ENCODE measurements at regions not wholly inside any gene's neighbourhood (a gene's known extent, or its start where the extent isn't known, plus 50 kb on each side); places are given as distances from the start of the nearest gene placed in this dataset.

DNA sequence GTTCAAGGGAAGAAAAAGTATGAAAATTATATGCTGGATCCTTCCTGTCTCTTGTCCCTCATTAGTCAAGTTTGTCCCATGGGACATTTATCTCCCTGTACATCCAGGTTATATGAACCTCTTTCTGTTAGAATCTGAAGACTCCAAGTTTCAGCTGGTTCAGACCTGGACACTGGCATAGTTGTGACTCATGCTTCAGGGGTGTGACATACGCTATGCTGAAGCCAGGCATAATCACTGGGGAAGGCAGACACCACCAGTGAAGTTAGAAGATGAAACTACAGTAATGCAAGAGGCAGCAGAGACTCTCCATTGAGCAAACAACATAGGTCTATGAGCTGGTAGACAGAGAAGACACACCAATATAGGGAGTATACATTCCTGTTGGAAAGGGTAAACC lies 269.7 kb upstream of the SLC8A1 start:
- no peaks in the 10 kb centered on the region for H3K36me3 ChIP-seq (ENCODE audit: control insufficient read depth in 1 of 2, insufficient read depth in 2 of 2, low read length in 2 of 2)
- no peaks in the 10 kb centered on the region for H3K27me3 ChIP-seq (ENCODE audit: control insufficient read depth in 1 of 2, insufficient read depth in 2 of 2, low read length in 2 of 2)
- H3K9me3 ChIP-seq (ENCODE audit: control insufficient read depth in 1 of 2, low read length in 2 of 2): no peaks in the 10 kb centered on the region
- no peak overlapping the region for H3K9ac ChIP-seq (ENCODE audit: low read depth in 1 of 2, low read length in 2 of 2)
- H3K4me3 ChIP-seq (ENCODE audit: low read depth in 1 of 2, low read length in 2 of 2): no peak overlapping the region
- H3K4me1 ChIP-seq (ENCODE audit: control insufficient read depth in 1 of 2, insufficient read depth in 2 of 2, low read length in 2 of 2): no peaks in the 10 kb centered on the region
- H3K27ac ChIP-seq (ENCODE audit: low read depth, low read length): no peak overlapping the region

DNA sequence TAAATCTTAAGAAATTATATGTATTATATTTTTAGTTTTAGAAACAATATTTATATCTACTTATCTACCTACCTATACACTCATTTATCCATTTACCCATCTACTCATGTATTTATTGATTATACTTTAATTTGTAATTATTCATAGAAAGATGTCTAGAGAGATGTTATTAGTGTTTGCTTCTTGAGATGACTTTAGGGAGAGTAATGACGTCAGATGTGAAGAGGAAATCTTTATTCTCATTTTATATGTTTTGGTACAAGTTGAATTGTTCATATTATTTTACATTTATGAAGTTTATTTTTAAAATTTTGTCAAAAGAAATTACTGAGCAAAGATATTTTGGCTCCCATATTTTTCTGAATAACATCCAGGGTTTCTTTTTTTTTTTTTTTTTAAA lies 271.3 kb upstream of the SLC8A1 start:
- Histone ChIP-seq H3K36me3 (ENCODE audit: control insufficient read depth in 1 of 2, insufficient read depth in 2 of 2, low read length in 2 of 2) (no peaks in the 10 kb centered on the region), H3K27me3 (ENCODE audit: control insufficient read depth in 1 of 2, insufficient read depth in 2 of 2, low read length in 2 of 2) (no peaks in the 10 kb centered on the region), H3K9me3 (ENCODE audit: control insufficient read depth in 1 of 2, low read length in 2 of 2) (no peaks in the 10 kb centered on the region), H3K4me3 (ENCODE audit: low read depth in 1 of 2, low read length in 2 of 2) (no peak overlapping the region), H3K4me1 (ENCODE audit: control insufficient read depth in 1 of 2, insufficient read depth in 2 of 2, low read length in 2 of 2) (no peaks in the 10 kb centered on the region), H3K27ac (ENCODE audit: low read depth, low read length) (no peak overlapping the region), H3K9ac (ENCODE audit: low read depth in 1 of 2, low read length in 2 of 2) (no peak overlapping the region)

DNA sequence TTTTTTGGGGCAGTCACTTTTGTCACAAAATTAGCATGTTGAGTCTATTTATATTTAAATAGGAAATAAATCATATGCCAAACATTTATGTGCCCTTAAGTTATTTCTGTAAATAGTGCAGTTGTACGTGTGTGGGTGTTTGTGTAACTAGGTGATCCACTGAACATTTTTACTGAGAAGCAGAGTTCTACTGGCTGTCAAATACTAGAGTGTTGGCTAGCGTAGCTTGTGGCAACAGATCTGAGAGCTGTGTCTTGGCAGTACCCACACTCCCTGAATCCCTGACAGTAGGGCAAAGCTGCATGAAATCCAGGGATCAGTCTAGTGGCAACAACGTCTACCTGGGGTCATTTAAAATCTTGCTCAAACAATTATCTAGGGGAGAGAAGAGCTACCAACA lies 273.1 kb upstream of the SLC8A1 start:
- Histone ChIP-seq H3K9ac (ENCODE audit: low read depth in 1 of 2, low read length in 2 of 2) (no peak overlapping the region), H3K4me1 (ENCODE audit: control insufficient read depth in 1 of 2, insufficient read depth in 2 of 2, low read length in 2 of 2) (no peaks in the 10 kb centered on the region), H3K27me3 (ENCODE audit: control insufficient read depth in 1 of 2, insufficient read depth in 2 of 2, low read length in 2 of 2) (no peaks in the 10 kb centered on the region), H3K36me3 (ENCODE audit: control insufficient read depth in 1 of 2, insufficient read depth in 2 of 2, low read length in 2 of 2) (no peaks in the 10 kb centered on the region), H3K9me3 (ENCODE audit: control insufficient read depth in 1 of 2, low read length in 2 of 2) (no peaks in the 10 kb centered on the region), H3K27ac (ENCODE audit: low read depth, low read length) (no peak overlapping the region), H3K4me3 (ENCODE audit: low read depth in 1 of 2, low read length in 2 of 2) (no peak overlapping the region)

DNA sequence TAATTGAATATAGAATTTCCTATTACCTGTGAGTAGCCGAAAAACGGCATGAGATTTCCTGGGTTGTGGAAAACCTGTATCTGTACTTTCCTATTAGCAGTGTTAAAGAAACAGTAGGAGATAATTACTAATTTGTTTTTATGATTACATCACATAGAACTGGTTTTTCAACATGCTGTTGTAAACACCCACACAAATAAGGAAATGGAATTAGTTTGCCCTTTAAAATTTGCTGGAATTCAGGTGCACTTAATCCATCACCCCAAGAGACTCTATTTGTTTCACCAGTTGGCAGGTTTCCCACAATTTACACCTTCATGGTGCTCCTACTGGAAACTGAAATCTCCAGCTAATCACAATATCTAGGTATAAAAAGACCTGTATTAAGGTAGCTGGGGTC lies 274.1 kb upstream of the SLC8A1 start:
- no peak overlapping the region for H3K9ac ChIP-seq (ENCODE audit: low read depth in 1 of 2, low read length in 2 of 2)
- no peaks in the 10 kb centered on the region for H3K27me3 ChIP-seq (ENCODE audit: control insufficient read depth in 1 of 2, insufficient read depth in 2 of 2, low read length in 2 of 2)
- no peak overlapping the region for H3K27ac ChIP-seq (ENCODE audit: low read depth, low read length)
- no peaks in the 10 kb centered on the region for H3K36me3 ChIP-seq (ENCODE audit: control insufficient read depth in 1 of 2, insufficient read depth in 2 of 2, low read length in 2 of 2)
- H3K9me3 ChIP-seq (ENCODE audit: control insufficient read depth in 1 of 2, low read length in 2 of 2): no peaks in the 10 kb centered on the region
- no peaks in the 10 kb centered on the region for H3K4me1 ChIP-seq (ENCODE audit: control insufficient read depth in 1 of 2, insufficient read depth in 2 of 2, low read length in 2 of 2)
- H3K4me3 ChIP-seq (ENCODE audit: low read depth in 1 of 2, low read length in 2 of 2): no peak overlapping the region

- no peak overlapping the region for H3K4me3 ChIP-seq (ENCODE audit: low read depth in 1 of 2, low read length in 2 of 2)
- H3K4me1 ChIP-seq (ENCODE audit: control insufficient read depth in 1 of 2, insufficient read depth in 2 of 2, low read length in 2 of 2): no peaks in the 10 kb centered on the region
- no peaks in the 10 kb centered on the region for H3K27me3 ChIP-seq (ENCODE audit: control insufficient read depth in 1 of 2, insufficient read depth in 2 of 2, low read length in 2 of 2)
- no peaks in the 10 kb centered on the region for H3K9me3 ChIP-seq (ENCODE audit: control insufficient read depth in 1 of 2, low read length in 2 of 2)
- H3K9ac ChIP-seq (ENCODE audit: low read depth in 1 of 2, low read length in 2 of 2): no peak overlapping the region
- H3K36me3 ChIP-seq (ENCODE audit: control insufficient read depth in 1 of 2, insufficient read depth in 2 of 2, low read length in 2 of 2): no peaks in the 10 kb centered on the region
- H3K27ac ChIP-seq (ENCODE audit: low read depth, low read length): no peak overlapping the region
Measured at GRCh38 chr2:40734797-40735196, 282.9 kb upstream of the SLC8A1 start.

GRCh38 chr2:40737180-40737579 lies 285.3 kb upstream of the SLC8A1 start:
- Histone ChIP-seq H3K4me3 (ENCODE audit: low read depth in 1 of 2, low read length in 2 of 2) (no peak overlapping the region), H3K9ac (ENCODE audit: low read depth in 1 of 2, low read length in 2 of 2) (no peak overlapping the region), H3K4me1 (ENCODE audit: control insufficient read depth in 1 of 2, insufficient read depth in 2 of 2, low read length in 2 of 2) (no peaks in the 10 kb centered on the region), H3K36me3 (ENCODE audit: control insufficient read depth in 1 of 2, insufficient read depth in 2 of 2, low read length in 2 of 2) (no peaks in the 10 kb centered on the region), H3K9me3 (ENCODE audit: control insufficient read depth in 1 of 2, low read length in 2 of 2) (no peaks in the 10 kb centered on the region), H3K27ac (ENCODE audit: low read depth, low read length) (no peak overlapping the region), H3K27me3 (ENCODE audit: control insufficient read depth in 1 of 2, insufficient read depth in 2 of 2, low read length in 2 of 2) (no peaks in the 10 kb centered on the region)

GRCh38 chr2:40740419-40740818 lies 288.5 kb upstream of the SLC8A1 start:
- no peak overlapping the region for H3K9ac ChIP-seq (ENCODE audit: low read depth in 1 of 2, low read length in 2 of 2)
- H3K9me3 ChIP-seq (ENCODE audit: control insufficient read depth in 1 of 2, low read length in 2 of 2): no peaks in the 10 kb centered on the region
- no peak overlapping the region for H3K4me3 ChIP-seq (ENCODE audit: low read depth in 1 of 2, low read length in 2 of 2)
- H3K27me3 ChIP-seq (ENCODE audit: control insufficient read depth in 1 of 2, insufficient read depth in 2 of 2, low read length in 2 of 2): no peaks in the 10 kb centered on the region
- H3K36me3 ChIP-seq (ENCODE audit: control insufficient read depth in 1 of 2, insufficient read depth in 2 of 2, low read length in 2 of 2): no peaks in the 10 kb centered on the region
- no peak overlapping the region for H3K27ac ChIP-seq (ENCODE audit: low read depth, low read length)
- no peaks in the 10 kb centered on the region for H3K4me1 ChIP-seq (ENCODE audit: control insufficient read depth in 1 of 2, insufficient read depth in 2 of 2, low read length in 2 of 2)

GRCh38 chr2:40741532-40741931 lies 289.6 kb upstream of the SLC8A1 start:
- H3K9ac ChIP-seq (ENCODE audit: low read depth in 1 of 2, low read length in 2 of 2): no peak overlapping the region
- H3K4me1 ChIP-seq (ENCODE audit: control insufficient read depth in 1 of 2, insufficient read depth in 2 of 2, low read length in 2 of 2): no peaks in the 10 kb centered on the region
- H3K4me3 ChIP-seq (ENCODE audit: low read depth in 1 of 2, low read length in 2 of 2): no peak overlapping the region
- H3K36me3 ChIP-seq (ENCODE audit: control insufficient read depth in 1 of 2, insufficient read depth in 2 of 2, low read length in 2 of 2): no peaks in the 10 kb centered on the region
- H3K27me3 ChIP-seq (ENCODE audit: control insufficient read depth in 1 of 2, insufficient read depth in 2 of 2, low read length in 2 of 2): no peaks in the 10 kb centered on the region
- no peak overlapping the region for H3K27ac ChIP-seq (ENCODE audit: low read depth, low read length)
- no peaks in the 10 kb centered on the region for H3K9me3 ChIP-seq (ENCODE audit: control insufficient read depth in 1 of 2, low read length in 2 of 2)

DNA sequence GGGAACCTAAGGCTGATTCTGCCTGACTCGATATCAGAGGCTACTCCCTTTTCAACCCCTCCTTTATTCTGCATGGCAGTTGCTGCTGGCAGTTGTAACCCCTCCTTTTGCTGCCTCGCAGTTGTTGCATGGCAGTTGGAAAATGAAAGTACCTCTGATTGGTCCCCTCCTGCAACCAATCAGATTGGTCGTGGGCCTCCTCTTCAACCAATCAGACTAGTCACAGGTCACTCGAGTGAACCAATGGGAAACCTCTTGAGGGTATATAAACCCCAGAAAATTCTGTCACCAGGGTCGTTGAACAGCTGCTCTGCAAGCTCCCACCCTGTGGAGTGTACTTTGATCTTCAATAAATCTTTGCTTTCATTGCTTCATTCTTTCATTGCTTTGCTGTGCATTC lies 294.3 kb upstream of the SLC8A1 start:
- Histone ChIP-seq H3K9me3 (ENCODE audit: control insufficient read depth in 1 of 2, low read length in 2 of 2) (no peaks in the 10 kb centered on the region), H3K36me3 (ENCODE audit: control insufficient read depth in 1 of 2, insufficient read depth in 2 of 2, low read length in 2 of 2) (no peaks in the 10 kb centered on the region), H3K4me3 (ENCODE audit: low read depth in 1 of 2, low read length in 2 of 2) (peak overlapping the region in 1 of 2 donors; percentile 13), H3K27me3 (ENCODE audit: control insufficient read depth in 1 of 2, insufficient read depth in 2 of 2, low read length in 2 of 2) (no peaks in the 10 kb centered on the region), H3K27ac (ENCODE audit: low read depth, low read length) (no peak overlapping the region), H3K9ac (ENCODE audit: low read depth in 1 of 2, low read length in 2 of 2) (no peak overlapping the region), H3K4me1 (ENCODE audit: control insufficient read depth in 1 of 2, insufficient read depth in 2 of 2, low read length in 2 of 2) (no peaks in the 10 kb centered on the region)

DNA sequence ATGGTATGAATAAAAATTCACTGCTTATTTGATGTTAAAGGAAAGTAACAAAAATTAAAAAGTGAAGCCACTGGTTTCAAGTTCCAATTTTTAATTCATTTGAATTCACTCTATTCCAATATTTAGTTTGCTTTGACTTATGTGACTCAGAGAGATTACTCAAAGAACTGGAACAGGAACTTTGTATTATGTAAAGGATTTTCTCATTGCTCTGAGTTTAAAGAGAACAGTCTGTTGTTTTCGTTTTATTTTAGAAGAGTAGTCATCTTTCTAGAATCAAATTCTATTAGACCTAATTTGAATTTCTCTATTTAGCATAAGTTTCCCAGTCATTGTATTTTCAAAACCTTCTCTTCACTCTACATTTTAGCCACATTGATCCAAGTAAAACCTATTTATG lies 300.1 kb upstream of the SLC8A1 start:
- Histone ChIP-seq H3K27ac (ENCODE audit: low read depth, low read length) (no peak overlapping the region), H3K27me3 (ENCODE audit: control insufficient read depth in 1 of 2, insufficient read depth in 2 of 2, low read length in 2 of 2) (no peaks in the 10 kb centered on the region), H3K9ac (ENCODE audit: low read depth in 1 of 2, low read length in 2 of 2) (no peak overlapping the region), H3K4me3 (ENCODE audit: low read depth in 1 of 2, low read length in 2 of 2) (no peak overlapping the region), H3K36me3 (ENCODE audit: control insufficient read depth in 1 of 2, insufficient read depth in 2 of 2, low read length in 2 of 2) (no peaks in the 10 kb centered on the region), H3K9me3 (ENCODE audit: control insufficient read depth in 1 of 2, low read length in 2 of 2) (no peaks in the 10 kb centered on the region), H3K4me1 (ENCODE audit: control insufficient read depth in 1 of 2, insufficient read depth in 2 of 2, low read length in 2 of 2) (no peaks in the 10 kb centered on the region)

DNA sequence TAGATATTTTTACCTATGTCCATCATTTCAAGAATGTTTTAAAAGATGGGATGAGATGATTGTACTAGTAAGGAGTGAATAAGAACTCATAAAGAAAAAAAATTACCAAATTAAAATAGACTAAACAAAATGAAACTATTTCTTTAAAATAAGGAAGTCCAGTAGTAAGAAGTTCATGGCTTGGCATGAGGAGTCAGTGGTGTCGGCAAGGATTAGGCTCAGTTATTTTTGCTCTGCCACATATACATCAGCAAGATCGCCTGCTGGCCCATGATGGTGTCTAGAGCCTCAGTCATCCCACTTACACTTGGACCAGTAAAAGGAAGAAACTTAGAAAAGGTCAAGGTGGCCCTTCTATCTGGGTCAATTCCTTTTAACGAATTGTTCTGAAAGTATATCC lies 300.9 kb upstream of the SLC8A1 start:
- Histone ChIP-seq H3K4me1 (ENCODE audit: control insufficient read depth in 1 of 2, insufficient read depth in 2 of 2, low read length in 2 of 2) (no peaks in the 10 kb centered on the region), H3K27me3 (ENCODE audit: control insufficient read depth in 1 of 2, insufficient read depth in 2 of 2, low read length in 2 of 2) (no peaks in the 10 kb centered on the region), H3K4me3 (ENCODE audit: low read depth in 1 of 2, low read length in 2 of 2) (no peak overlapping the region), H3K9ac (ENCODE audit: low read depth in 1 of 2, low read length in 2 of 2) (no peak overlapping the region), H3K9me3 (ENCODE audit: control insufficient read depth in 1 of 2, low read length in 2 of 2) (no peaks in the 10 kb centered on the region), H3K27ac (ENCODE audit: low read depth, low read length) (no peak overlapping the region), H3K36me3 (ENCODE audit: control insufficient read depth in 1 of 2, insufficient read depth in 2 of 2, low read length in 2 of 2) (no peaks in the 10 kb centered on the region)
